GM20000 (cell line): ENCODE measurements at regions not wholly inside any gene's neighbourhood (a gene's known extent, or its start where the extent isn't known, plus 50 kb on each side); places are given as distances from the start of the nearest gene placed in this dataset.

Source experiments
- DNase-seq: peaks from one replicate; pipeline ENCODE4 v3.0.0; 2012; ENCODE audit warnings: low spot score
- CTCF ChIP-seq: IDR thresholded peaks from 2 replicates; pipeline ENCODE4 v1.5.1; 2012; ENCODE audit warnings: mild to moderate bottlenecking, control low read depth; ENCODE audit errors: extremely low read depth, missing control alignments

GRCh38 chr16:62596125-62596524, 559.9 kb upstream of the CDH8 start:
- DNase-seq: no peak
- TF ChIP-seq CTCF: no peak

DNA sequence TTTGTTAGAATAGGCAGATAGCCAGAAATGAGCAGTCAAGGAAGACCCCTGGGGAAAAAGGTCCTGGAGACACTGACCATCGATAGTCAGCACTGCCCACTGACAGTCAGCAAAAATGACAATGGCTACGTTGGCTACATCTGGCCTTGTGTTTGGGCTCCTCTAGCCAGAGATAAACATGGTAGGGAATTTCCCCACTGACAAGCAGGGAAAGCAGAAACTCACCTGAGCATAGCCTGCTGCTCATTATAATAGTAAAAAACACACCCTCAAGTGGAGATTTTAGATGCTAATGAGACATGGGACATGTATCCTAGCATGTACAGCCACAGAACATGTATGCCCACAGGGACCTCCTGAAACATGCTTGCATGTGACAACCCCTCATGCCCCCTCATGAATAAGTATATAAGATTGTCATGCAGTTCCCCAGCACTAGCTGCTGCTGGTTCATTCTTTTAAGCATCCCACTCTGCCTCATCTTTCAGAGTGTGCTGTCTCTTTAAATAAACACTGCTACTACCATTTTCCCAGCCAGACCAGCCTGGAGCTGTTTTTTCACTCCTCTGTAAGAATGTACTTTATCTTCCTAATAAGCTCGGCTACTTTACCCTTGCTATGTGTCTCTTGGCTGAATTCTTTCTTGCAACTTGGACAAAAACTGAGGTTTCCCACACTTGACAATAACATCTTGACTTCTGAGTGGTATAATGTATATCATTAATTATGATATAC, 550.1 kb upstream of the CDH8 start:
- TF ChIP-seq CTCF: no peak
- no peak for DNase-seq

- TF ChIP-seq CTCF: no peak
- DNase-seq: no peak
Observed at GRCh38 chr16:62585041-62585545, 548.9 kb upstream of the CDH8 start.

DNA sequence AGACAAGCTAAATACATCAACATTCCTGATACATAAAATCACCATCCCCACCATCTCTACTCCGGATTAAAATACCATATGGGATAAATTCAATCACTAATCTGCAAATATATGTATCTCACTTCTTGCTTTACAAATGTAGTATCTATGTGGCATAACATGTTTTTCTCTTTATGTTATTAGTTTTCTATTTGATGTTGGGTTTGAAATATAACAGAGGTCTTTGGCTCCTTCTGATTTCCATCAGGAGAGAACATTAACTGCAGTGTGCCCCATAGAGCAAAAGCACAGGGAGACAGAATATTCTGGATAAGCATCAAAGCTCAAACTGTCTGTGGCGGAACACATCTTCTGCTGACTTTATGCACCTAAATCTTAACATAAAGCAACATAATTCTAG, 547.2 kb upstream of the CDH8 start:
- no peak for TF ChIP-seq CTCF
- no peak for DNase-seq

GRCh38 chr16:62573466-62573865, 537.2 kb upstream of the CDH8 start:
- DNase-seq: no peak
- TF ChIP-seq CTCF: no peak

GRCh38 chr16:62568926-62569325, 532.7 kb upstream of the CDH8 start:
- no peak for DNase-seq
- no peak for TF ChIP-seq CTCF

DNA sequence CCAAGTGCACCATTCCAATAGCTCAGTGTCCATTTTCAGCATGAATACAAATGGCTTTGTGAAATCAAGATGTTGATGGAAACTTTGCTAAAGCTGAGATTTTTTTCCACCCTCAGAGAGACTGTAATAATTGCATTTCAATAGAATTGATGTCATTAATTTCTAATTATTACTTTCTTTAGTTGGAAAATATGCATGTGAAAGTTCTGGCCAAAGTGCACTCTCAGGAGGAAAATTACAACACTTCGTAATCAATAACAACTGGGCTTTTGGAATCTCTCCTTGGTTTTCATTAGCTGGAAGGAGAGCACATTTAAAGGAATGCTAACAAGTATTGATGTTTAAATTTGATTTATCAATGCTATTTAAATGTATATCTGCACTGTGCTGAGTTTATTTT, 529.5 kb upstream of the CDH8 start:
- no peak for TF ChIP-seq CTCF

More for the DNA sequence above, 529.5 kb upstream of the CDH8 start:
- no peak for DNase-seq
